Pancreas (tissue), 10 donors: ENCODE measurements at regions not wholly inside any gene's neighbourhood (a gene's known extent, or its start where the extent isn't known, plus 50 kb on each side); places are given as distances from the start of the nearest gene placed in this dataset.

Experiments used
- ATAC-seq, 4 donors: fragments of 200-7000 bp; cut with Tn5 transposase; one replicate each; pipeline versions ENCODE4 v1.8.0 to v1.9.1; 2020; ENCODE audit warnings: mild to moderate bottlenecking in 4 of 4, moderate library complexity in 4 of 4
- DNase-seq, 6 donors: peaks; one replicate each; pipeline ENCODE4 v3.0.0-alpha.2; 2020
- FAIRE-seq: peaks from 2 replicates; lab custom pipeline; 2012; peaks lifted over from hg19 to GRCh38; lab: Jason Lieb, UNC
- H3K27ac ChIP-seq, 4 donors: fragments of 200-600 bp; sonication (generic); 1 replicate in 3 of 4; 2 replicates in 1 of 4; pipeline versions ENCODE4 v1.5.0 to v1.8.0; 2020
- H3K27me3 ChIP-seq, 4 donors: fragments of 200-600 bp; one replicate each; pipeline ENCODE4 v1.8.0; 2021
- H3K36me3 ChIP-seq, 3 donors: fragments of 200-600 bp; sonication (generic) in 1 of 3; one replicate each; pipeline versions ENCODE4 v1.5.0 to v1.8.0; 2020 to 2021
- H3K4me1 ChIP-seq, 3 donors: fragments of 200-600 bp; one replicate each; pipeline ENCODE4 v1.8.0; 2021
- H3K4me3 ChIP-seq, 4 donors: fragments of 200-600 bp; sonication (generic) in 2 of 4; one replicate each; pipeline versions ENCODE4 v1.5.0 to v1.8.0; 2020 to 2021
- H3K9me3 ChIP-seq, 4 donors: fragments of 200-600 bp; one replicate each; pipeline ENCODE4 v1.8.0; 2021
- WGBS, 2 donors: extraction: QIAGEN DNeasy Blood & Tissue Kit; methylation state at CpG; one replicate each; pipeline ENCODE4 v1.1.7; 2013; 5-methylcytosine and 5-hydroxymethylcytosine counted together
- intact Hi-C, 3 donors: fragments of 100-400 bp; cut with DNase I; formaldehyde crosslinking; loops; one replicate each; pipeline versions ENCODE4 v1.11.1 to v1.14.2; 2022
- TF ChIP-seq, protein P1 (sequence below), 4 donors: fragments of 200-600 bp; sonication (generic) in 3 of 4; IDR thresholded peaks; one replicate each; pipeline versions ENCODE4 v1.5.0 to v1.8.0; 2021; ENCODE audit warnings: antibody characterized with exemption in 4 of 4
- donor health status: healthy with polysubstance abuse.
- donor health status: DM: no; HTN: no; CAD: no; lungs with moderate emphysema.
- donor health status: DM: no; HTN: no; CAD: no.
- donor health status: control.
- donor health status: control.
- donor health status: Bipolar disorder and iron deficiency.
- donor health status: DM: yes; HTN: yes; CAD: no.
- donor health status: DM: no; HTN: no; CAD: no.
- donor health status: DM: no; HTN: no; CAD: no.
- donor health status: DM: yes; HTN: yes; CAD: no.

DNA sequence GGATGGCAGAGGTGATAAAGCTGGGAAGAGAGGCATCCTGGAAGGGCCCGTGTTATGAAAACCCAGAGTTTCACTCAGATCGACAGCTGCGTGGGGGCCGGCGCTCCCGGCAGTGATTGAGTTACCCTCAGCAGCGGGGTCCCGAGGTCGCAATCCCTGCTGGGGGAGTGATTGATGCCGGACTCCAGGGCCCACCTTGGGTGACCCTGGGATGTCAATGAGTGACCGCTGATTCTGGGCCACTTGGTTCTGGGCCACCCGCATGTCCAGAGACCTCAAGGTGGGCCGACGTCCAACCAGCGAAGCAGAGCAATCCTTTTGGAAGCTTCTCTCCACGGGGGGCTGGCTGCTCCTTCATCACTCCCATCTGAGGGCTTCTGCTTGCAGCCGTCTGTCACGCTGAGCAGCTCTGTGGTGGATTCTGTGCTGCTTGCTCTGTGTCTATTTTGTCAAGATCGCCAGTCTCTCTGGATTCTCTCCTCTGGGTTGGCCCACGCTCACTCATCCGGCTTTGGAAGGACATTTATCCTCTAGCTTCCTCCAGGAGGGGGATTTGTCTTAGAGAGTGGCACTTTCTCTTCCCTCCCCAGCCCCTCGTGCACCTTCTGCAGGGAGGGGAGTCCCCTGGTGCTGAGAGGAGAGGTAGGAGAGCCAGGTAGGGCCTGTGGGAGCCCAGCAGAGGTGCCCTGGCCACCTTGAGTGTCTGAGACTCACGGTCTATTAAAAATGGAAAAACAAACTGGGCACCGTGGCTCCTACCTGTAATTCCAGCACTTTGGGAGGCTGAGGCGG is 110.9 kb upstream of the C1orf174 start:
- intact Hi-C loops: no loop called here
- 50 to 51% methylated on average over 25 of the region's 25 CpGs for WGBS, 2 donors
- Histone ChIP-seq H3K36me3 (no peaks in the 10 kb centered on the region), H3K27me3 (no peaks in the 10 kb centered on the region), H3K27ac (no peak overlapping the region), H3K9me3 (no peaks in the 10 kb centered on the region), H3K4me1 (no peaks in the 10 kb centered on the region), H3K4me3 (no peak overlapping the region)
- TF ChIP-seq, protein P1, sequence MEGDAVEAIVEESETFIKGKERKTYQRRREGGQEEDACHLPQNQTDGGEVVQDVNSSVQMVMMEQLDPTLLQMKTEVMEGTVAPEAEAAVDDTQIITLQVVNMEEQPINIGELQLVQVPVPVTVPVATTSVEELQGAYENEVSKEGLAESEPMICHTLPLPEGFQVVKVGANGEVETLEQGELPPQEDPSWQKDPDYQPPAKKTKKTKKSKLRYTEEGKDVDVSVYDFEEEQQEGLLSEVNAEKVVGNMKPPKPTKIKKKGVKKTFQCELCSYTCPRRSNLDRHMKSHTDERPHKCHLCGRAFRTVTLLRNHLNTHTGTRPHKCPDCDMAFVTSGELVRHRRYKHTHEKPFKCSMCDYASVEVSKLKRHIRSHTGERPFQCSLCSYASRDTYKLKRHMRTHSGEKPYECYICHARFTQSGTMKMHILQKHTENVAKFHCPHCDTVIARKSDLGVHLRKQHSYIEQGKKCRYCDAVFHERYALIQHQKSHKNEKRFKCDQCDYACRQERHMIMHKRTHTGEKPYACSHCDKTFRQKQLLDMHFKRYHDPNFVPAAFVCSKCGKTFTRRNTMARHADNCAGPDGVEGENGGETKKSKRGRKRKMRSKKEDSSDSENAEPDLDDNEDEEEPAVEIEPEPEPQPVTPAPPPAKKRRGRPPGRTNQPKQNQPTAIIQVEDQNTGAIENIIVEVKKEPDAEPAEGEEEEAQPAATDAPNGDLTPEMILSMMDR (IDR thresholded peaks at IDR 0.05): no peak
- FAIRE-seq (no peak), ATAC-seq (no peak), DNase-seq (no peak)

DNA sequence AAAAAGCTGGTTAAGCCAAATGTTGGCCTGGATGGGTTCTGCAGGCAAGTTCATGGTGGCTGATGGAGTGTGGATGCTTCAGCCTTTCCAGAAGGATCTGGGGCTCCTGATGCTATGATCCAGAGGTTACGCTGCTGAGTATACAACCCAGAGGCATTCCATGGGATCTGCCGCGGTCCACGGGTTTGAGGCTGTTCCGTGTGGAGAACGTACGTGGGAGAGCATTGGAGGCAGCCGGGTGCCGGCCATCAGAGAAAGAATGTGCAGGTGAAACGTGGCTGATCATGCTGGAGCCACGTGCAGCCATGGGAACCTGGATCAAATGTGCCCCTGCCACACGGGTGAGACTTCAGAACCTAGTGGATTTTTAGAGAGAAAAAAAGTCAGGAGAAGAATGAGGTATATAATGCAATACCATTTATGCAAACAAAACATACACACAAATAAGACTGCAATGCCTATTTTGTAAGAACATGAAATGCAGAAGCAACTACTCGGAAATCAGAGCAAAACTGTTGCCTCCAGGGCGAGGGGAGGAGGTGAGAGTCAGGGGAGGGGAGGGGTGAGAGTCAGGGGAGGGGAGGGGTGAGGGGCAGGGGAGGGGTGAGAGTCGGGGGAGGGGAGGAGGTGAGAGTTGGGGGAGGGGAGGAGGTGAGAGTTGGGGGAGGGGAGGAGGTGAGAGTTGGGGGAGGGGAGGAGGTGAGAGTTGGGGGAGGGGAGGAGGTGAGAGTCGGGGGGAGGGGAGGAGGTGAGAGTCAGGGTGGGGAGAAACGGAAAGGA is 116.5 kb upstream of the C1orf174 start:
- TF ChIP-seq, protein P1 (IDR thresholded peaks at IDR 0.05): no peak
- ATAC-seq: no peak
- no peaks in the 10 kb centered on the region for H3K4me1 ChIP-seq
- intact Hi-C loops: no loop called here
- DNase-seq: peak in 1 of 6 donors; percentile 15
- H3K4me3 ChIP-seq: no peak overlapping the region
- H3K27ac ChIP-seq: no peak overlapping the region
- 60 to 65% methylated on average over 16 to 17 of the region's 17 CpGs for WGBS, 2 donors
- no peaks in the 10 kb centered on the region for H3K27me3 ChIP-seq
- H3K9me3 ChIP-seq: no peaks in the 10 kb centered on the region
- no peaks in the 10 kb centered on the region for H3K36me3 ChIP-seq
- FAIRE-seq: no peak

DNA sequence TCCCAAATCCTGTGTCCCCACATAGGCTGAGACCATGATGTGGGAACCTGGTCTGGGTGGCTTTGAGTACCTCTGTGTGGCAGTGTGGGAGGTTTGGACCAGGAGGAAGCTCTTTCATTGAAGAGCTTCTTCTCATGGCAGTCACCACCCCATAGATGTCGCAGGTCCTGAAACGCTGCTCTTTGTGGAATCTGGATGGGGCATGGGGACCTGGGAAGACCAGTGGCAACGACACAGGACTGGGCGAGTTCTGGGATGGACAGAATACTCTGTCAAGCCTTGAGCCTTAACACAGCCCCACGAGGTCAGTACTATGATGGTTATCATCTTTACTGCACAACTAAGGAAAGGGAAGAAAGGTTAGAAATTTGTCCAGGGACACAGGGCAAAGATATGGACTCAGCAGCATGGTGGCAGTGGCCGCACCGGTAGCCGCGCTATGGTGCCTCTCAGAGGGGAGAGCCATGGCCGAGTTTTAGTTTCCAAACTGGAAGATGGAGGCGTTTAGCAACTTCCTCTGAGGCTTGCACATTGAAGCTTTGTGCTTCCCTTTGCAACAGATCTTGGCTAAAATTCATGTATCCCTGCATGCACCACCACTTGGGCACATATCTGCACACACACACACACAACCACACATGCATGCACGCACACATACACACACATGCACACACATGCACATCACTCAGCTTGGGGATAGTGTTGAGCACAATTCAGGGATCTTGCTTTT is 117.7 kb upstream of the C1orf174 start:
- no peak for FAIRE-seq
- no peaks in the 10 kb centered on the region for H3K27me3 ChIP-seq

DNA sequence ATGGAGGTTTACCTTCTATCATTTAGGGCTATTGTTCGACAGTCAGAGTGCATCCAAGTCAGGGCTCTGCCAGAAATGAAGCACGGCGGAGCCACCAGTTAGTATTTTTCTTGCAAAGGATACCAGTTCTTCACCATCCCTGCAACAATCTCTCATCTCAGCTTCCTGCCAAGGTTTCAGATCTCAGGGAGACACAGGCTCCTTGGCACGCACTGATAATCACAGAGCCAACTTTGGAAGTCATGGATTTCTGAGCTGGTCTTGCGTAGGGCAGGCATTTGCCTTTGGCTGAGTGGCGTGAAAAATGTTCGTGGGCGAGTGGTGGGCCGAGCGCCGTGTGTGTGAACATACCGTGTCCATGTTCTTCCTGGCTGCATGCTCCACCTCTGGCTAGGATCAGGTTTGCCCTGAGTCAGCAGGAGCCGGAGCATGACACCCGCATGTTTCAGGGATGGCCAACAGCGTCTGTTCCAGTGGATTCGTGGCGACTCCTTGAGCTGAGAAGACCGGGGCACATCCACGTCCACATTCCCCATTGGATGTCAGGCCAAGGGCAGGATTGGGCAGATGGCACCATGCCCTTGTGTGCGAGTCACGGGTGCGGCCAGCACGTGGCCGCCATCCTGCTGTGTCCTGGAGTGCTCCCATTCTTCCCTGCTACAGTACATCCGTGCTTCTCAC is 118.5 kb upstream of the C1orf174 start:
- Histone ChIP-seq H3K27ac (no peak overlapping the region), H3K9me3 (no peaks in the 10 kb centered on the region), H3K36me3 (no peaks in the 10 kb centered on the region), H3K27me3 (no peaks in the 10 kb centered on the region), H3K4me1 (no peaks in the 10 kb centered on the region), H3K4me3 (no peak overlapping the region)
- WGBS, 2 donors: 63 to 76% methylated on average over 25 of the region's 25 CpGs
- FAIRE-seq (no peak), DNase-seq (no peak), ATAC-seq (no peak)
- intact Hi-C loops: no loop called here
- TF ChIP-seq, protein P1 (IDR thresholded peaks at IDR 0.05): no peak

More for the DNA sequence above, 117.7 kb upstream of the C1orf174 start:
- ATAC-seq: no peak
- no peaks in the 10 kb centered on the region for H3K9me3 ChIP-seq
- no peak overlapping the region for H3K27ac ChIP-seq
- 59 to 75% methylated on average over 12 of the region's 12 CpGs for WGBS, 2 donors
- no peaks in the 10 kb centered on the region for H3K36me3 ChIP-seq
- TF ChIP-seq, protein P1 (IDR thresholded peaks at IDR 0.05): no peak
- no peak for DNase-seq
- no peak overlapping the region for H3K4me3 ChIP-seq
- no peaks in the 10 kb centered on the region for H3K4me1 ChIP-seq
- intact Hi-C loops: no loop called here
